ENCODE measurements at regions not wholly inside any gene's neighbourhood (a gene's known extent, or its start where the extent isn't known, plus 50 kb on each side); places are given as distances from the start of the nearest gene placed in this dataset.

DNA sequence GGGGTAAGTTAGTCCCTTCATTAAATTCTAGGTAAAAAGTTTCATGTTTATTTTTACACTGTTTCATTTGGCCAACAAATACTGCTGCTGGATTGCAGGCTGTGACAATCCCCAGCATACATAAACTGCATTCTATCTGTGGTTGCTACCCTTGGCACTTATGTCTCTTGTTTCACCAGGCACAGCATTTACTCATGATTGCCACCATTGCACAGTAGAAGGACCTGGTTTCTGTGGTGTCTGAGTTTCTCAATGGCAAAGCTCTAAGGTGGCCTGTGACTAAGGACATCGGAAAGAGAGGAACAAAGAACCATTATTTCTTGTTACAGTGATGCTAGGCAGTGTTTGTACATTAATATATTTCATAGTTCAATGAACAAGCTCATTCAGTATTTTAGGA is 878.4 kb upstream of the NEGR1 start:
- TF ChIP-seq, protein P1, sequence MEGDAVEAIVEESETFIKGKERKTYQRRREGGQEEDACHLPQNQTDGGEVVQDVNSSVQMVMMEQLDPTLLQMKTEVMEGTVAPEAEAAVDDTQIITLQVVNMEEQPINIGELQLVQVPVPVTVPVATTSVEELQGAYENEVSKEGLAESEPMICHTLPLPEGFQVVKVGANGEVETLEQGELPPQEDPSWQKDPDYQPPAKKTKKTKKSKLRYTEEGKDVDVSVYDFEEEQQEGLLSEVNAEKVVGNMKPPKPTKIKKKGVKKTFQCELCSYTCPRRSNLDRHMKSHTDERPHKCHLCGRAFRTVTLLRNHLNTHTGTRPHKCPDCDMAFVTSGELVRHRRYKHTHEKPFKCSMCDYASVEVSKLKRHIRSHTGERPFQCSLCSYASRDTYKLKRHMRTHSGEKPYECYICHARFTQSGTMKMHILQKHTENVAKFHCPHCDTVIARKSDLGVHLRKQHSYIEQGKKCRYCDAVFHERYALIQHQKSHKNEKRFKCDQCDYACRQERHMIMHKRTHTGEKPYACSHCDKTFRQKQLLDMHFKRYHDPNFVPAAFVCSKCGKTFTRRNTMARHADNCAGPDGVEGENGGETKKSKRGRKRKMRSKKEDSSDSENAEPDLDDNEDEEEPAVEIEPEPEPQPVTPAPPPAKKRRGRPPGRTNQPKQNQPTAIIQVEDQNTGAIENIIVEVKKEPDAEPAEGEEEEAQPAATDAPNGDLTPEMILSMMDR (IDR thresholded peaks at IDR 0.05), result no peak
- TF ChIP-seq BHLHE40 (IDR thresholded peaks at IDR 0.05; ENCODE audit: low read depth, low read length), result no peak
